Liver (tissue), 8 donors: ENCODE measurements at regions not wholly inside any gene's neighbourhood (a gene's known extent, or its start where the extent isn't known, plus 50 kb on each side); places are given as distances from the start of the nearest gene placed in this dataset.

Experiments
- DNase-seq: peaks from one replicate; pipeline ENCODE4 v3.0.0-alpha.2; 2017; ENCODE audit warnings: low spot score
- H3K27ac ChIP-seq, 2 donors: one replicate each; pipeline ENCODE4 v1.7.0; 2013; ENCODE audit warnings: inconsistent platforms in 2 of 2, low read length in 2 of 2, control low read depth in 1 of 2, low read depth in 1 of 2, mild to moderate bottlenecking in 1 of 2
- H3K27me3 ChIP-seq, 4 donors: one replicate each; pipeline versions ENCODE4 v1.6.1 to v1.7.0; 2013; ENCODE audit warnings: low read length in 3 of 4, inconsistent platforms in 1 of 4, mild to moderate bottlenecking in 1 of 4, moderate library complexity in 1 of 4; ENCODE audit not compliant: control insufficient read depth in 4 of 4, insufficient read depth in 4 of 4
- H3K36me3 ChIP-seq, 4 donors: one replicate each; pipeline versions ENCODE4 v1.6.1 to v1.7.0; 2013; ENCODE audit warnings: low read length in 3 of 4, mild to moderate bottlenecking in 3 of 4, low read depth in 1 of 4, moderate library complexity in 1 of 4; ENCODE audit not compliant: control insufficient read depth in 4 of 4, insufficient read depth in 3 of 4
- H3K4me1 ChIP-seq, 4 donors: one replicate each; pipeline versions ENCODE4 v1.6.1 to v1.7.0; 2013; ENCODE audit warnings: low read length in 3 of 4, mild to moderate bottlenecking in 3 of 4, moderate library complexity in 1 of 4; ENCODE audit not compliant: control insufficient read depth in 4 of 4, insufficient read depth in 4 of 4
- H3K4me3 ChIP-seq, 3 donors: one replicate each; pipeline versions ENCODE4 v1.6.1 to v1.7.0; 2013; ENCODE audit warnings: low read length in 3 of 3, control low read depth in 1 of 3, low read depth in 1 of 3, mild to moderate bottlenecking in 1 of 3
- H3K9ac ChIP-seq, 2 donors: one replicate each; pipeline ENCODE4 v1.7.0; 2013; ENCODE audit warnings: low read length in 2 of 2, mild to moderate bottlenecking in 2 of 2, moderate library complexity in 2 of 2, control low read depth in 1 of 2, low read depth in 1 of 2
- H3K9me3 ChIP-seq, 4 donors: one replicate each; pipeline versions ENCODE4 v1.6.1 to v1.7.0; 2013; ENCODE audit warnings: low read length in 3 of 4; ENCODE audit not compliant: control insufficient read depth in 4 of 4
- CTCF ChIP-seq: fragments of 150-350 bp; IDR thresholded peaks from 2 replicates; pipeline ENCODE4 v1.5.1; 2017; ENCODE audit warnings: improper control_type of control experiment, low read depth, low read length; ENCODE audit not compliant: missing input control
- EGR1 ChIP-seq, 2 donors: IDR thresholded peaks; 2 replicates each; pipeline ENCODE4 v1.6.1; 2016 to 2018; ENCODE audit warnings: antibody characterized with exemption in 2 of 2, low read depth in 2 of 2
- FOXA1 ChIP-seq: IDR thresholded peaks from 2 replicates; pipeline ENCODE4 v1.6.1; 2016; ENCODE audit warnings: antibody characterized with exemption
- FOXA2 ChIP-seq: IDR thresholded peaks from 2 replicates; pipeline ENCODE4 v1.6.1; 2016; ENCODE audit warnings: antibody characterized with exemption
- GABPA ChIP-seq, 2 donors: IDR thresholded peaks in 1 of 2; conservative IDR thresholded peaks in 1 of 2; 2 replicates each; pipeline ENCODE4 v1.6.1; 2016; ENCODE audit warnings: antibody characterized with exemption in 2 of 2, mild to moderate bottlenecking in 1 of 2, moderate library complexity in 1 of 2
- HNF4A ChIP-seq, 2 donors: conservative IDR thresholded peaks; 2 replicates each; pipeline ENCODE4 v1.6.1; 2016; ENCODE audit warnings: antibody characterized with exemption in 2 of 2, mild to moderate bottlenecking in 2 of 2
- HNF4G ChIP-seq: IDR thresholded peaks from 2 replicates; pipeline ENCODE4 v1.6.1; 2016; ENCODE audit warnings: antibody characterized with exemption
- MAX ChIP-seq: IDR thresholded peaks from 2 replicates; pipeline ENCODE4 v1.6.1; 2016; ENCODE audit warnings: antibody characterized with exemption
- RAD21 ChIP-seq, 2 donors: IDR thresholded peaks; 2 replicates each; pipeline ENCODE4 v1.6.1; 2016; ENCODE audit warnings: antibody characterized with exemption in 2 of 2, mild to moderate bottlenecking in 2 of 2
- REST ChIP-seq: IDR thresholded peaks from 2 replicates; pipeline ENCODE4 v1.6.1; 2016; ENCODE audit warnings: antibody characterized with exemption, mild to moderate bottlenecking
- RXRA ChIP-seq, 2 donors: IDR thresholded peaks; 2 replicates each; pipeline ENCODE4 v1.6.1; 2017 to 2018; ENCODE audit warnings: antibody characterized with exemption in 2 of 2, mild to moderate bottlenecking in 1 of 2
- SP1 ChIP-seq: IDR thresholded peaks from 2 replicates; pipeline ENCODE4 v1.6.1; 2018; ENCODE audit warnings: antibody characterized with exemption, mild to moderate bottlenecking
- TAF1 ChIP-seq: conservative IDR thresholded peaks from 2 replicates; pipeline ENCODE4 v1.6.1; 2016; ENCODE audit warnings: antibody characterized with exemption, mild to moderate bottlenecking
- YY1 ChIP-seq: IDR thresholded peaks from 2 replicates; pipeline ENCODE4 v1.6.1; 2016; ENCODE audit warnings: antibody characterized with exemption, mild to moderate bottlenecking
- ZBTB33 ChIP-seq: IDR thresholded peaks from 2 replicates; pipeline ENCODE4 v1.6.1; 2016; ENCODE audit warnings: antibody characterized with exemption
- WGBS: extraction: QIAGEN DNeasy Blood & Tissue Kit; methylation state at CpG from one replicate; pipeline ENCODE4 v1.1.7; 2013; 5-methylcytosine and 5-hydroxymethylcytosine counted together
- TF ChIP-seq, protein P1 (sequence below): IDR thresholded peaks from 2 replicates; pipeline ENCODE4 v1.6.1; 2016; ENCODE audit warnings: antibody characterized with exemption
- donor health status: healthy.
- donor health status: healthy.
- donor health status: healthy.
- donor health status: healthy.
- donor health status: healthy.

GRCh38 chr5:2124434-2125170, 241.9 kb upstream of the IRX4 start:
- no peak overlapping the region for H3K4me3 ChIP-seq
- peaks cover 0 to 9% (median 2%) of the 10 kb centered on the region in 4 donors for H3K9me3 ChIP-seq
- no peaks in the 10 kb centered on the region for H3K36me3 ChIP-seq
- 78% methylated on average over 14 of the region's 14 CpGs for WGBS
- H3K9ac ChIP-seq = no peak overlapping the region
- peaks cover 0 to 3% (median 0%) of the 10 kb centered on the region in 4 donors for H3K27me3 ChIP-seq
- H3K27ac ChIP-seq = no peak overlapping the region
- H3K4me1 ChIP-seq = no peaks in the 10 kb centered on the region
- TF ChIP-seq FOXA2 = no peak
- TF ChIP-seq EGR1 (IDR thresholded peaks at IDR 0.05; ENCODE audit: low read depth in 2 of 2) = no peak
- TF ChIP-seq, protein P1, sequence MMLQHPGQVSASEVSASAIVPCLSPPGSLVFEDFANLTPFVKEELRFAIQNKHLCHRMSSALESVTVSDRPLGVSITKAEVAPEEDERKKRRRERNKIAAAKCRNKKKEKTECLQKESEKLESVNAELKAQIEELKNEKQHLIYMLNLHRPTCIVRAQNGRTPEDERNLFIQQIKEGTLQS = no peak
- no peak for TF ChIP-seq TAF1
- TF ChIP-seq HNF4G = no peak
- TF ChIP-seq MAX = no peak
- no peak for TF ChIP-seq SP1
- TF ChIP-seq RXRA (IDR thresholded peaks at IDR 0.05) = no peak
- TF ChIP-seq HNF4A (conservative IDR thresholded peaks at IDR 0.05) = no peak
- TF ChIP-seq GABPA (IDR thresholded peaks at IDR 0.05 in 1 of 2, conservative IDR thresholded peaks at IDR 0.05 in 1 of 2) = no peak
- TF ChIP-seq RAD21 (IDR thresholded peaks at IDR 0.05) = no peak
- no peak for TF ChIP-seq ZBTB33
- TF ChIP-seq CTCF = no peak
- no peak for TF ChIP-seq YY1
- no peak for TF ChIP-seq FOXA1
- DNase-seq = no peak

GRCh38 chr5:2123874-2124273, 241.1 kb upstream of the IRX4 start:
- Histone ChIP-seq H3K9ac (no peak overlapping the region), H3K27ac (no peak overlapping the region), H3K9me3 (peaks cover 0 to 9% (median 2%) of the 10 kb centered on the region in 4 donors), H3K4me3 (no peak overlapping the region), H3K36me3 (no peaks in the 10 kb centered on the region), H3K27me3 (peaks cover 0 to 3% (median 0%) of the 10 kb centered on the region in 4 donors), H3K4me1 (no peaks in the 10 kb centered on the region)
- DNase-seq = no peak
- WGBS = 88% methylated on average over 7 of the region's 7 CpGs
- TF ChIP-seq HNF4A (conservative IDR thresholded peaks at IDR 0.05) (no peak), REST (no peak), RAD21 (IDR thresholded peaks at IDR 0.05) (no peak), EGR1 (IDR thresholded peaks at IDR 0.05; ENCODE audit: low read depth in 2 of 2) (no peak)
